ENCODE measurements at regions not wholly inside any gene's neighbourhood (a gene's known extent, or its start where the extent isn't known, plus 50 kb on each side); places are given as distances from the start of the nearest gene placed in this dataset.

GRCh38 chr11:127683321-127683720 is 682.8 kb upstream of the KIRREL3 start:
- ATAC-seq = no peak
- TF ChIP-seq, protein P1, sequence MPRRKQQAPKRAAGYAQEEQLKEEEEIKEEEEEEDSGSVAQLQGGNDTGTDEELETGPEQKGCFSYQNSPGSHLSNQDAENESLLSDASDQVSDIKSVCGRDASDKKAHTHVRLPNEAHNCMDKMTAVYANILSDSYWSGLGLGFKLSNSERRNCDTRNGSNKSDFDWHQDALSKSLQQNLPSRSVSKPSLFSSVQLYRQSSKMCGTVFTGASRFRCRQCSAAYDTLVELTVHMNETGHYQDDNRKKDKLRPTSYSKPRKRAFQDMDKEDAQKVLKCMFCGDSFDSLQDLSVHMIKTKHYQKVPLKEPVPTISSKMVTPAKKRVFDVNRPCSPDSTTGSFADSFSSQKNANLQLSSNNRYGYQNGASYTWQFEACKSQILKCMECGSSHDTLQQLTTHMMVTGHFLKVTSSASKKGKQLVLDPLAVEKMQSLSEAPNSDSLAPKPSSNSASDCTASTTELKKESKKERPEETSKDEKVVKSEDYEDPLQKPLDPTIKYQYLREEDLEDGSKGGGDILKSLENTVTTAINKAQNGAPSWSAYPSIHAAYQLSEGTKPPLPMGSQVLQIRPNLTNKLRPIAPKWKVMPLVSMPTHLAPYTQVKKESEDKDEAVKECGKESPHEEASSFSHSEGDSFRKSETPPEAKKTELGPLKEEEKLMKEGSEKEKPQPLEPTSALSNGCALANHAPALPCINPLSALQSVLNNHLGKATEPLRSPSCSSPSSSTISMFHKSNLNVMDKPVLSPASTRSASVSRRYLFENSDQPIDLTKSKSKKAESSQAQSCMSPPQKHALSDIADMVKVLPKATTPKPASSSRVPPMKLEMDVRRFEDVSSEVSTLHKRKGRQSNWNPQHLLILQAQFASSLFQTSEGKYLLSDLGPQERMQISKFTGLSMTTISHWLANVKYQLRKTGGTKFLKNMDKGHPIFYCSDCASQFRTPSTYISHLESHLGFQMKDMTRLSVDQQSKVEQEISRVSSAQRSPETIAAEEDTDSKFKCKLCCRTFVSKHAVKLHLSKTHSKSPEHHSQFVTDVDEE (CRISPR knock-in tag; IDR thresholded peaks at IDR 0.05) = peak; percentile 60; the same call in 1 of the 2 replicates
- peak; percentile 91 for TF ChIP-seq TCF4 (CRISPR knock-in tag; IDR thresholded peaks at IDR 0.05; ENCODE audit: borderline replicate concordance)
- TF ChIP-seq ZNF8 (CRISPR knock-in tag; IDR thresholded peaks at IDR 0.05) = no peak

DNA sequence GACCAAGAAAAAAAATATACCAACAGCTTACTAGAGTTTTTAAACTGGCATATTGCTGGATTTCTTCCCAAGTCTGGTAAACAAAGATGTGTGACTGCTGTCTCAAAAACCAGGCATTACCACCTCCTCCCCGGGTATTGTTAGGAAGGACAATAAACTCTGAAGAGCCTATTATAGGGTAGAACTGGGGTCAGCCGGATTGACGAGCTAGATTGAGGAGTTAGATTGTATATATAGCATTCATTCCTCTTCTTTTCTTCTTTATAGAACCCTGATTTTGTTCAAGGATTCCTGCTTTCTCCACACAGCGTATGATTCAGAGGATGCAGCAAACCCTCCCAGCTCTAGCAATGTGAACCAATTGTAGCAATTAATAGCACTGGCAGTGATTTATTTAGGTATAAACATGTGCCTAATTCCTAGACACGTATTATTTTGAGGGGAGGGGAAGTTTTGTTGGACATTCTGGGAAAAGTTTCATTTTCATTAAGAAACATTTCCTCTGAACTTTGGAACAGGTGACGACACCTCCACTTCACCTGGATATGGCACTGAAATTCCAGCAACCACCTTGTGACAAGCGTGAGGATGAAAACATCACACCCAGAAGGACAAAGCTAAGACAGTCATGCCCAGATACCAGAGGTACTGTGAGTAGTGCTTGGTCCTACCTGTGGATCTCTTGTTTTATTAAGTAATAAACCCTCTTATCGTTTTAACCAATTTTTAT is 679.4 kb upstream of the KIRREL3 start:
- TF ChIP-seq ZNF70 (CRISPR knock-in tag; IDR thresholded peaks at IDR 0.05) = no peak
- TF ChIP-seq CSDC2 (CRISPR knock-in tag; IDR thresholded peaks at IDR 0.05) = no peak
- TF ChIP-seq, protein P1 (CRISPR knock-in tag; IDR thresholded peaks at IDR 0.05) = no peak
- TF ChIP-seq SNAI2 (CRISPR knock-in tag; IDR thresholded peaks at IDR 0.05) = no peak
- no peak for TF ChIP-seq BACH2 (CRISPR knock-in tag; IDR thresholded peaks at IDR 0.05; ENCODE audit: borderline replicate concordance)
- TF ChIP-seq ZFP30 (CRISPR knock-in tag; IDR thresholded peaks at IDR 0.05) = no peak
- no peak for TF ChIP-seq TOX (CRISPR knock-in tag; IDR thresholded peaks at IDR 0.05; ENCODE audit: borderline replicate concordance)
- no peak for TF ChIP-seq ZFP3 (CRISPR knock-in tag; IDR thresholded peaks at IDR 0.05)
- TF ChIP-seq, protein P2, sequence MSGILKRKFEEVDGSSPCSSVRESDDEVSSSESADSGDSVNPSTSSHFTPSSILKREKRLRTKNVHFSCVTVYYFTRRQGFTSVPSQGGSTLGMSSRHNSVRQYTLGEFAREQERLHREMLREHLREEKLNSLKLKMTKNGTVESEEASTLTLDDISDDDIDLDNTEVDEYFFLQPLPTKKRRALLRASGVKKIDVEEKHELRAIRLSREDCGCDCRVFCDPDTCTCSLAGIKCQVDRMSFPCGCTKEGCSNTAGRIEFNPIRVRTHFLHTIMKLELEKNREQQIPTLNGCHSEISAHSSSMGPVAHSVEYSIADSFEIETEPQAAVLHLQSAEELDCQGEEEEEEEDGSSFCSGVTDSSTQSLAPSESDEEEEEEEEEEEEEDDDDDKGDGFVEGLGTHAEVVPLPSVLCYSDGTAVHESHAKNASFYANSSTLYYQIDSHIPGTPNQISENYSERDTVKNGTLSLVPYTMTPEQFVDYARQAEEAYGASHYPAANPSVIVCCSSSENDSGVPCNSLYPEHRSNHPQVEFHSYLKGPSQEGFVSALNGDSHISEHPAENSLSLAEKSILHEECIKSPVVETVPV (CRISPR knock-in tag; IDR thresholded peaks at IDR 0.05) = no peak
- TF ChIP-seq GLIS3 (CRISPR knock-in tag; IDR thresholded peaks at IDR 0.05) = no peak
- TF ChIP-seq PATZ1 (CRISPR knock-in tag; IDR thresholded peaks at IDR 0.05; ENCODE audit: borderline replicate concordance) = no peak
- no peak for TF ChIP-seq ZNF565 (CRISPR knock-in tag; conservative IDR thresholded peaks at IDR 0.05; ENCODE audit: low read depth)
- TF ChIP-seq, protein P3, sequence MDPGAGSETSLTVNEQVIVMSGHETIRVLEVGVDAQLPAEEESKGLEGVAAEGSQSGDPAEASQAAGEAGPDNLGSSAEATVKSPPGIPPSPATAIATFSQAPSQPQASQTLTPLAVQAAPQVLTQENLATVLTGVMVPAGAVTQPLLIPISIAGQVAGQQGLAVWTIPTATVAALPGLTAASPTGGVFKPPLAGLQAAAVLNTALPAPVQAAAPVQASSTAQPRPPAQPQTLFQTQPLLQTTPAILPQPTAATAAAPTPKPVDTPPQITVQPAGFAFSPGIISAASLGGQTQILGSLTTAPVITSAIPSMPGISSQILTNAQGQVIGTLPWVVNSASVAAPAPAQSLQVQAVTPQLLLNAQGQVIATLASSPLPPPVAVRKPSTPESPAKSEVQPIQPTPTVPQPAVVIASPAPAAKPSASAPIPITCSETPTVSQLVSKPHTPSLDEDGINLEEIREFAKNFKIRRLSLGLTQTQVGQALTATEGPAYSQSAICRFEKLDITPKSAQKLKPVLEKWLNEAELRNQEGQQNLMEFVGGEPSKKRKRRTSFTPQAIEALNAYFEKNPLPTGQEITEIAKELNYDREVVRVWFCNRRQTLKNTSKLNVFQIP (CRISPR knock-in tag; IDR thresholded peaks at IDR 0.05; ENCODE audit: borderline replicate concordance, low read depth) = no peak
- TF ChIP-seq ZC3H10 (CRISPR knock-in tag; IDR thresholded peaks at IDR 0.05) = no peak
- no peak for TF ChIP-seq PPARA (CRISPR knock-in tag; IDR thresholded peaks at IDR 0.05; ENCODE audit: borderline replicate concordance)
- TF ChIP-seq, protein P4, sequence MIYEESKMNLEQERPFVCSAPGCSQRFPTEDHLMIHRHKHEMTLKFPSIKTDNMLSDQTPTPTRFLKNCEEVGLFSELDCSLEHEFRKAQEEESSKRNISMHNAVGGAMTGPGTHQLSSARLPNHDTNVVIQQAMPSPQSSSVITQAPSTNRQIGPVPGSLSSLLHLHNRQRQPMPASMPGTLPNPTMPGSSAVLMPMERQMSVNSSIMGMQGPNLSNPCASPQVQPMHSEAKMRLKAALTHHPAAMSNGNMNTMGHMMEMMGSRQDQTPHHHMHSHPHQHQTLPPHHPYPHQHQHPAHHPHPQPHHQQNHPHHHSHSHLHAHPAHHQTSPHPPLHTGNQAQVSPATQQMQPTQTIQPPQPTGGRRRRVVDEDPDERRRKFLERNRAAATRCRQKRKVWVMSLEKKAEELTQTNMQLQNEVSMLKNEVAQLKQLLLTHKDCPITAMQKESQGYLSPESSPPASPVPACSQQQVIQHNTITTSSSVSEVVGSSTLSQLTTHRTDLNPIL (CRISPR knock-in tag; IDR thresholded peaks at IDR 0.05; ENCODE audit: low read depth) = no peak
- no peak for TF ChIP-seq ISL1 (CRISPR knock-in tag; IDR thresholded peaks at IDR 0.05)
- no peak for TF ChIP-seq RARB (CRISPR knock-in tag; IDR thresholded peaks at IDR 0.05)
- TF ChIP-seq ARNTL (CRISPR knock-in tag; IDR thresholded peaks at IDR 0.05; ENCODE audit: borderline replicate concordance, low read depth) = no peak
- no peak for ATAC-seq
